GM18520 (cell line): ENCODE measurements at regions not wholly inside any gene's neighbourhood (a gene's known extent, or its start where the extent isn't known, plus 50 kb on each side); places are given as distances from the start of the nearest gene placed in this dataset.

Source experiments
- ATAC-seq: cut with Tn5 transposase; IDR thresholded peaks from one replicate; pipeline ENCODE4 v1.9.1; 2021; ENCODE audit not compliant: unreplicated experiment

DNA sequence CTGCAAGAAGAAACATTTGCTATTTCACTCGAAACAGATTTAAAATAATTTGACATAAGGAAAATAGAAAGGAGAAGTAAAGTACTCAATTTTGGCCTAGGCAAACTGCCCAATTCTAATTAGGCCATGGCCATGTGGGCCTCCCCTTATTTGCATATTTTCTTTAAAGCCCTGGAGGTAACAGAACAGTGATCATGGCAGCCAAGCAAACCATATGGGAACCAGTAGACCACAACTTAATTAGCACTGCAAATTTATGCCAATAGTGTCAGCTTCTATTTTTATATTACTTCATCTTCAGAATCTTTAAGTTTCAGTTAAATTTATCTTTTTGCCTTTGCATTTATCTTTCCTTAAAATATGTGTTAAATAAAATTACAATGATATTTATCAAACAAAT lies 63.3 kb upstream of the THSD7A start:
- ATAC-seq = no peak

GRCh38 chr7:11896663-11897062 lies 64.7 kb upstream of the THSD7A start:
- no peak for ATAC-seq

DNA sequence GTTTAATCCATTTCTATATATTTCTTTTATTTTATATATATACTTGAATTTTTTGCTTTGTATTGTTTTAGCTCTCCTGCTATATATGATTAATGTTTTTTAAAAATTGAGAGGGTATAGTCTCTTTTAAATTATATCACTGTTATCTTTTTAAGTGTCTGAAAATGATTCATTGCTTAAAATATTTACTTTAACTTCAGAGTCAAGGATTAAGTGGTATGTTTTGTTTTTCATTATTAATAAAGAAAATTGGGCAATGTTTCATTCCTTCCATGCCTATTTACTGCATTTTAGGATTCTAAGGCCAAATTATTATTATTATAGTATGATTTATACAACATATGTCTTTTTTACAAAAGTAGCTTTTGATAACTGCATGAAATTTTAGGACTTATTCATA lies 67.2 kb upstream of the THSD7A start:
- ATAC-seq = no peak

GRCh38 chr7:11910253-11910652 lies 78.3 kb upstream of the THSD7A start:
- ATAC-seq = no peak

DNA sequence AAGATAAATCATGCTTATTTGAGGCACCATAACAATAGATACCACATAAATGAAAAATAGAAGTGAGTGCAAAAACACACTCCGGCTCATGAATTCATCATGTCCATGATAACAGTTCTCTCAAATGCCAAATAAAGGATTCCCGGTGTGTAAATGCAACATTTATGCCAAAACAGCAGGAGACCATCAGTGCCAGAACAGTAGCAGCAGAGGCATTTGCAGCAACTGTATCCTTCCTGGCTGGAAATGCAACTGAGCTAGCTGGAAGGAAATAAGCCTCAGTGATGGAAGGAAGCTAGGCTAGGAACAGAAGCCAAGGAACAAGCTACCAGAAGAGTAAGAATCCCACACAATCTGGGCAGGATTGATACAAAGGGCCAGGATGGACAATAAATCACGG lies 79.9 kb upstream of the THSD7A start:
- no peak for ATAC-seq

- no peak for ATAC-seq
These were observed 82.6 kb upstream of the THSD7A start for GRCh38 chr7:11914645-11915044.

DNA sequence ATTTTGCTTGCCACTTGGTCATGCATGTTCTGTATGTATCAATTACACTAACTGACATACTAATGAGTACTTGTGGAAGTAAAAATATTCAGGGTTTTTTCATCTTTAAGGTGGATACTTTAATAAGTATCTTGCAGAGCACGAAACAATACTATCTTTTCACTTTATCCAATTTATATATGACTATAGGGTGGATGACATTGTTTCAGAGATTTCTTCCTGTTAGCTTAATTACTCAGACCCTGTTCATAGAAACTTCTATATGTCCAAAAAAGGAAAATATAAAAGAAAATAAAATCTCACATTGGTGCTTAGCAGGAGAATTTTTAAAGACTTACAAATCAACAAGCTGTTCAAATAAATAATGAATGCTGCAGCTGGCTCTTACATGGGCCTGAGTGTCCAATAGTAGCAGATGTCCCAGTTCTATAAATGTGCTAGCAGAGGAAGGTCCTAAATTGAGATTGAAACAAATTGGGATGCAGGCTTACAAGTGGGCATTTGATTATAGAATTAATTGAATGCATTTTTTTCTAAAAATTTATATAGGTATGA lies 91.5 kb upstream of the THSD7A start:
- no peak for ATAC-seq

- ATAC-seq = no peak
These were observed 99.3 kb upstream of the THSD7A start for GRCh38 chr7:11931307-11931706.

GRCh38 chr7:11934796-11935195 lies 102.8 kb upstream of the THSD7A start:
- no peak for ATAC-seq

- ATAC-seq = no peak
These were observed 103.9 kb upstream of the THSD7A start for GRCh38 chr7:11935905-11936304.

DNA sequence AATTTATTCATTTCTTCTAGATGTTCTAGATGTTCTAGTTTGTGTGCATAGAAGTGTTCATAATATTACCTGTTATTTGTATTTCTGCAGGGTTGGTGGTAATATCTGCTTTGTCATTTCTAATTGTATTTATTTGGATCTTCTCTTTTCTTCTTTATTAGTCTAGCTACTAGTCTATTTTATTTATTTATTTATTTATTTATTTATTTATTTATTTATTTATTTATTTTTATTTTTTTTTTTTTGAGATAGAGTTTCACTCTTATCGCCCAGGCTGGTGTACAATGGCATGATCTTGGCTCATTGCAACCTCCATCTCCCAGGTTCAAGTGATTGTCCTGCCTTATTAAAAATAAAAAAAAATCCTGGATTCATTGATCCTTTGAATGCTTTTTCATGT lies 114.8 kb upstream of the THSD7A start:
- no peak for ATAC-seq

GRCh38 chr7:11950281-11950680 lies 118.3 kb upstream of the THSD7A start:
- no peak for ATAC-seq

- no peak for ATAC-seq
These were observed 118.9 kb upstream of the THSD7A start for GRCh38 chr7:11950942-11951341.

DNA sequence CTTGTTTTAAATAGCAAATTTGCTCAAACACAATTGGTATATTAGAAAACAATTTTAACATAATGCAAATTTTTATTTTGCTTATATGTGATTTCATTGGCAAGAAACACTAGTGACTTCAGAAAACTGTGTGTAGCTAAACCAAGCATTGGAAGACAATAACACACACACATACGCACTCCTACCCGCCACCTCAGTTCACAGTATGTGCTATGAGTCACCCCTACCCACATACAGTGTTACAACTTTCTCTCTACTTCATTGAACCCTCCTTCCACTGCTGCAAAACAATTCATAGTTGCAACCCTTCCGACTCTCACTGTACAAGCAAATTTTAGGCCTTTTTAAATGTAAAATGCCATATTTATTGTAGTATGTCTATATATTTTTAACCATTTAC lies 119.9 kb upstream of the THSD7A start:
- ATAC-seq = no peak

DNA sequence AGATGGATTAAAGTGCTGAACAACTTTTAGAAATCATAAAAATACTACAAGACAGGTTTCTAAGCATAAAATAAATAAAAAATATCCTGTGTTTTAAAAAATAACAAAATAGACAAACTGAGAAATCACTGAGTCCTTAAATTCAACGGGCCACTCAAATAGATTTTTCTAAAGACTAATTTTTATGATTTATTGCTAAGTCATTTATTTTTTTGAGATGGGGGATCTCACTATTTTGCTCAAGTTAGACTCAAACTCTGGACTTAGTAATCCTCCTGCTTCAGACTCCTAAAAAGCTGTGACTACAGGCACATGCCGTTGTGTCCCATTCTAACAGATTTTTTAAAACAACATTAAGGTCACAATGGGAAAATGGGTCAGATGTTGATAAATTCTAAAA lies 121.0 kb upstream of the THSD7A start:
- ATAC-seq = no peak

GRCh38 chr7:11956991-11957390 lies 125.0 kb upstream of the THSD7A start:
- no peak for ATAC-seq

DNA sequence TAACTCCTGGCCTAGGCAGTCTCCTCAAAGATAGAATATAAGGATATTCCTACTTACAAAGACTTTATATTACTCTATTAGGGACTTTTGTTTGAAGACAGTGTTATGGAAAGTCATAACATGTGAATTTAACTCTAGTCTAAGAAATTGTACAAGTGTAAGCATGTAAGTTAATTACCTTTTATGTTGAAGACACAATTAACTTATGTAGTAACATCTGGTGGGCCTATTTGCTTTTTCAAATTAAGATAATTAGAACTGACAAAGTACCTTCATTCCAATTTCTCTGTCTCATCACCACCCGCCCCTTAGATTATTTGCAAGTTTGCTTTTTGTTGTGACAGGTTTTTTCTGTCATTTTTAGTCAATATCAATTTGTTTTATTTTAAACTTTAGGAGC lies 126.0 kb upstream of the THSD7A start:
- no peak for ATAC-seq

- no peak for ATAC-seq
These were observed 127.1 kb upstream of the THSD7A start for GRCh38 chr7:11959121-11959520.

GRCh38 chr7:11960621-11961020 lies 128.6 kb upstream of the THSD7A start:
- ATAC-seq = no peak

DNA sequence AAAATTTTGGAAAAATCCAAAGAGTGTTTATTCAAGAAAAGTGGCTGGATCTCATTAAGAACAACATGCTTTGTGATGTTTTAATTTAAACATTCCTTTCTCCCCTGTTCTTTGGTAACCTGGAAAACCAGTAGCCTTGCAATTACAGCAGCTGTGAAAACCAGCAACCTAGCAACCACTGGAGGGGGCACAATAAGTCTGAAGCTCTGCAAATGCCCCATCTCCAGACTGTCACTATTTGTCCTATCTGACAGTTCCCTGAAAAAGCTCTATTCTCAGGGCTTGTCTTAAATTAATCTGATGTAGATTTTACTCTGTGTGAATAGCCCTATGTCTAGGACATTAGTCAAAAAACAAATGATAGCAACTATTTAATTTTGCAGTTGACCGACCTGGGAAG lies 137.6 kb upstream of the THSD7A start:
- ATAC-seq = no peak

DNA sequence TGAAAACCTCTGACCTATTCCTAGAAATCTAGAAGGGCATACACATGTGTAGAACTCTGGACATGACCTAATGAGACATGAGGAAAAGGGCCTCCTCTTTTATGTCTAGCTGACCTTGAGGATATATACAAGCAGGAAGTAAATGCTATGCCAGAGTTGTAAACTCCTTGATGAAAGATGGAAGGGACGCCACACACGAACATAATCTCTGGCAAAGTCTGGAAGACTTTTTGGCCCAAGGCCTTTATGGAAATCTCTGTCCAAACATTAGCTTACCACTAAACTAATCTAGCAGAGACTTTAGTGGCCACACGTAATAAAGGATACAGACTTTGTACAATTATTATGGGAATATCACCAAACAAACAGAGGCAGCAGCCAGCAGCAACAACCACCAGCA lies 138.1 kb upstream of the THSD7A start:
- ATAC-seq = no peak

- ATAC-seq = no peak
These were observed 153.4 kb upstream of the THSD7A start for GRCh38 chr7:11985376-11985775.

DNA sequence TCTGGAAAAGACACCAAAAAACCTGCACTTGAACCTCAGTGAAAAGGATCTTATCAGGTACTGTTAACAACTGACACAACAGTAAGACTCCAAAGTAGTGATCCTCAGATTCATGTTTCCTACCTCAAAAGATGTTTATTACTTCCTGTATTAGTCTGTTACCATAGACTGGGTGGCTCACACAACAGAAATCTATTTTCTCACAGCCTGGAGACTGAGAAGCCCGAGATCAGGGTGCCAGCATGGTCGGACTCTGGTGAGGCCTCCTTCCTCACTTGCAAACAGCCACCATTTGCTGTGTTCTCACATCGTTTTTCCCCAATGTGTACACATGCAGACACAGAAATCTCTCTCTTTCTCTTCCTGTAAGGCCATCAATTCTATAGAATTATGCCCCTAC lies 154.0 kb upstream of the THSD7A start:
- ATAC-seq = no peak

DNA sequence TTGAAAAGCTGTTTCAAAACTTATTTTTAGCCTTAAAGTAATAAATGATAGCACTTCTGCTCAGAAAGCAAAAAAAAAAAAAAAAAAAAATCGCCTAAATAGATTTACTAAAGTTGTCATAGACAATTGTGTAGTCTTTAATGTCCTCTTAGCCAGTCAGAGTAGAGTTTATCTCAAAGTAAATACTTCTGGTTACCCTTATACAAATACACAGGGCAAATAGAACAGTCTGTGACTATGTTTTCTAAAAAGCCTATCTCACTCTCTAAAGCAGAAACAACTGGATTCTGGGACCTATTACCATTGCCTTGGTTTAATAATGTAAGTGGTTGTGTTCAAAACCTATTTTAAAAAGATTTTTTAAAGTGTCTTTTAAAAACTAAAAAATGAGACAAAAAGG lies 156.2 kb upstream of the THSD7A start:
- no peak for ATAC-seq
